PC-3 (cell line): ENCODE measurements at regions not wholly inside any gene's neighbourhood (a gene's known extent, or its start where the extent isn't known, plus 50 kb on each side); places are given as distances from the start of the nearest gene placed in this dataset.

ENCODE experiments used
- EZH2 ChIP-seq: fragments of 300-600 bp; sonication (generic); IDR thresholded peaks from one replicate; pipeline ENCODE4 v1.6.1; 2017; ENCODE audit warnings: antibody characterized with exemption, mild to moderate bottlenecking, low read length; ENCODE audit not compliant: unreplicated experiment
- EZH2phosphoT487 ChIP-seq: fragments of 300-600 bp; sonication (generic); IDR thresholded peaks from 2 replicates; pipeline ENCODE4 v1.6.1; 2018; ENCODE audit warnings: mild to moderate bottlenecking, antibody characterized with exemption, low read length, borderline replicate concordance
- TF ChIP-seq, protein P1 (sequence below): fragments of 300-600 bp; sonication (generic); conservative IDR thresholded peaks from 2 replicates; pipeline ENCODE4 v1.5.1; 2017; ENCODE audit warnings: antibody characterized with exemption, low read depth, mild to moderate bottlenecking, low read length

GRCh38 chr15:100723315-100723801 lies 121.0 kb downstream of the ASB7 start:
- TF ChIP-seq, protein P1, sequence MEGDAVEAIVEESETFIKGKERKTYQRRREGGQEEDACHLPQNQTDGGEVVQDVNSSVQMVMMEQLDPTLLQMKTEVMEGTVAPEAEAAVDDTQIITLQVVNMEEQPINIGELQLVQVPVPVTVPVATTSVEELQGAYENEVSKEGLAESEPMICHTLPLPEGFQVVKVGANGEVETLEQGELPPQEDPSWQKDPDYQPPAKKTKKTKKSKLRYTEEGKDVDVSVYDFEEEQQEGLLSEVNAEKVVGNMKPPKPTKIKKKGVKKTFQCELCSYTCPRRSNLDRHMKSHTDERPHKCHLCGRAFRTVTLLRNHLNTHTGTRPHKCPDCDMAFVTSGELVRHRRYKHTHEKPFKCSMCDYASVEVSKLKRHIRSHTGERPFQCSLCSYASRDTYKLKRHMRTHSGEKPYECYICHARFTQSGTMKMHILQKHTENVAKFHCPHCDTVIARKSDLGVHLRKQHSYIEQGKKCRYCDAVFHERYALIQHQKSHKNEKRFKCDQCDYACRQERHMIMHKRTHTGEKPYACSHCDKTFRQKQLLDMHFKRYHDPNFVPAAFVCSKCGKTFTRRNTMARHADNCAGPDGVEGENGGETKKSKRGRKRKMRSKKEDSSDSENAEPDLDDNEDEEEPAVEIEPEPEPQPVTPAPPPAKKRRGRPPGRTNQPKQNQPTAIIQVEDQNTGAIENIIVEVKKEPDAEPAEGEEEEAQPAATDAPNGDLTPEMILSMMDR: no peak
- no peak for TF ChIP-seq EZH2phosphoT487
- no peak for TF ChIP-seq EZH2
